OCI-LY7 (cell line): ENCODE measurements at regions not wholly inside any gene's neighbourhood (a gene's known extent, or its start where the extent isn't known, plus 50 kb on each side); places are given as distances from the start of the nearest gene placed in this dataset.

Experiments used
- BruUV-seq: library from RNA; stranded (reverse); fragments of 400-500 nt; replicated peaks from 2 replicates; lab custom pipeline; 2021; lab: Mats Ljungman, UMichigan
- CTCF ChIA-PET: fragments of 300-600 bp; sonication (Branson Sonifier 250); formaldehyde crosslinking; loops from one replicate; lab custom pipeline; 2022; ENCODE audit warnings: antibody characterized with exemption; ENCODE audit not compliant: unreplicated experiment; lab: Charles Lee
- POLR2A ChIA-PET: fragments of 300-600 bp; sonication (Branson Sonifier 250); formaldehyde crosslinking; loops from one replicate; lab custom pipeline; 2022; ENCODE audit warnings: antibody characterized with exemption; lab: Charles Lee
- DNase-seq: peaks from one replicate; pipeline ENCODE4 v3.0.0-alpha.2; 2015; ENCODE audit warnings: low spot score
- H2AFZ ChIP-seq: fragments of 200-600 bp; sonication (generic), shearing (Covaris generic); 2 replicates; pipeline ENCODE4 v1.6.1; 2014; ENCODE audit warnings: mild to moderate bottlenecking, antibody characterized with exemption, low read length, moderate library complexity
- H3K27ac ChIP-seq: fragments of 200-600 bp; sonication (generic); 2 replicates; pipeline ENCODE4 v1.5.1; 2014; ENCODE audit warnings: mixed run types, low read depth, mild to moderate bottlenecking, moderate library complexity, low read length, inconsistent platforms; ENCODE audit not compliant: poor library complexity, severe bottlenecking
- H3K36me3 ChIP-seq: fragments of 200-600 bp; sonication (generic); 2 replicates; pipeline ENCODE4 v1.6.1; 2014; ENCODE audit warnings: mild to moderate bottlenecking, antibody characterized with exemption, low read length, moderate library complexity, mixed read lengths; ENCODE audit not compliant: insufficient read depth
- H3K4me1 ChIP-seq: fragments of 200-600 bp; sonication (generic); 2 replicates; pipeline ENCODE4 v1.5.1; 2014; ENCODE audit warnings: mild to moderate bottlenecking, low read length; ENCODE audit not compliant: insufficient read depth, poor library complexity, severe bottlenecking
- H3K4me2 ChIP-seq: fragments of 200-600 bp; sonication (generic); 2 replicates; pipeline ENCODE4 v1.6.1; 2014; ENCODE audit warnings: mild to moderate bottlenecking, low read length
- H3K4me3 ChIP-seq: fragments of 200-600 bp; sonication (generic); 2 replicates; pipeline ENCODE4 v1.5.1; 2014; ENCODE audit warnings: mild to moderate bottlenecking, low read depth, low read length; ENCODE audit not compliant: poor library complexity, severe bottlenecking
- H3K79me2 ChIP-seq: fragments of 200-600 bp; sonication (generic); 2 replicates; pipeline ENCODE4 v1.6.1; 2016; ENCODE audit warnings: low read depth, mild to moderate bottlenecking, low read length, moderate library complexity, mixed read lengths; ENCODE audit not compliant: insufficient read depth
- H3K9me2 ChIP-seq: fragments of 200-600 bp; sonication (generic); 2 replicates; pipeline ENCODE4 v1.6.1; 2016; ENCODE audit warnings: mild to moderate bottlenecking, low read length, mixed read lengths; ENCODE audit not compliant: insufficient read depth
- H3K9me3 ChIP-seq: fragments of 200-600 bp; sonication (generic); 2 replicates; pipeline ENCODE4 v1.6.1; 2014; ENCODE audit warnings: mild to moderate bottlenecking, mixed run types, low read length, mixed read lengths
- H4K20me1 ChIP-seq: fragments of 200-600 bp; sonication (generic); 2 replicates; pipeline ENCODE4 v1.6.1; 2014; ENCODE audit warnings: mild to moderate bottlenecking, antibody characterized with exemption, low read length, moderate library complexity, mixed read lengths; ENCODE audit not compliant: insufficient read depth
- EZH2phosphoT487 ChIP-seq: fragments of 200-600 bp; sonication (generic); IDR thresholded peaks from 2 replicates; pipeline ENCODE4 v1.6.1; 2018; ENCODE audit warnings: low read depth, borderline replicate concordance, mild to moderate bottlenecking, mixed run types, antibody characterized with exemption, low read length, moderate library complexity, mixed read lengths
- intact Hi-C: fragments of 100-400 bp; cut with micrococcal nuclease; formaldehyde crosslinking; loops from one replicate; pipeline ENCODE4 v1.10.0; 2022; ENCODE audit not compliant: unreplicated experiment
- TF ChIP-seq, protein P1 (sequence below): fragments of 200-600 bp; sonication (generic); conservative IDR thresholded peaks from 2 replicates; pipeline ENCODE4 v1.5.1; 2014; ENCODE audit warnings: mild to moderate bottlenecking, antibody characterized with exemption, low read length, moderate library complexity, mixed read lengths

- BruUV-seq = no TSS peak
- no peak for DNase-seq
- H3K9me2 ChIP-seq = no peaks in the 10 kb centered on the region
- no peak overlapping the region for H2AFZ ChIP-seq
- no peaks in the 10 kb centered on the region for H3K9me3 ChIP-seq
- H3K36me3 ChIP-seq = no peaks in the 10 kb centered on the region
- no peak overlapping the region for H3K4me3 ChIP-seq
- H4K20me1 ChIP-seq = no peaks in the 10 kb centered on the region
- no peak overlapping the region for H3K4me2 ChIP-seq
- intact Hi-C loops = no loop called here
- TF ChIP-seq EZH2phosphoT487 = no peak
- TF ChIP-seq, protein P1, sequence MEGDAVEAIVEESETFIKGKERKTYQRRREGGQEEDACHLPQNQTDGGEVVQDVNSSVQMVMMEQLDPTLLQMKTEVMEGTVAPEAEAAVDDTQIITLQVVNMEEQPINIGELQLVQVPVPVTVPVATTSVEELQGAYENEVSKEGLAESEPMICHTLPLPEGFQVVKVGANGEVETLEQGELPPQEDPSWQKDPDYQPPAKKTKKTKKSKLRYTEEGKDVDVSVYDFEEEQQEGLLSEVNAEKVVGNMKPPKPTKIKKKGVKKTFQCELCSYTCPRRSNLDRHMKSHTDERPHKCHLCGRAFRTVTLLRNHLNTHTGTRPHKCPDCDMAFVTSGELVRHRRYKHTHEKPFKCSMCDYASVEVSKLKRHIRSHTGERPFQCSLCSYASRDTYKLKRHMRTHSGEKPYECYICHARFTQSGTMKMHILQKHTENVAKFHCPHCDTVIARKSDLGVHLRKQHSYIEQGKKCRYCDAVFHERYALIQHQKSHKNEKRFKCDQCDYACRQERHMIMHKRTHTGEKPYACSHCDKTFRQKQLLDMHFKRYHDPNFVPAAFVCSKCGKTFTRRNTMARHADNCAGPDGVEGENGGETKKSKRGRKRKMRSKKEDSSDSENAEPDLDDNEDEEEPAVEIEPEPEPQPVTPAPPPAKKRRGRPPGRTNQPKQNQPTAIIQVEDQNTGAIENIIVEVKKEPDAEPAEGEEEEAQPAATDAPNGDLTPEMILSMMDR = no peak
- no peak overlapping the region for H3K27ac ChIP-seq
- H3K4me1 ChIP-seq = no peaks in the 10 kb centered on the region
- ChIA-PET POLR2A (interaction anchor here (0.6 kb wide), 1 partner anchor 92 kb away, joined by 4 read pairs; no protein-coding TSS in a partner anchor), CTCF (no interaction called here)
- no peaks in the 10 kb centered on the region for H3K79me2 ChIP-seq
These were observed 136.2 kb upstream of the IRX2 start for GRCh38 chr5:2887481-2888348.

DNA sequence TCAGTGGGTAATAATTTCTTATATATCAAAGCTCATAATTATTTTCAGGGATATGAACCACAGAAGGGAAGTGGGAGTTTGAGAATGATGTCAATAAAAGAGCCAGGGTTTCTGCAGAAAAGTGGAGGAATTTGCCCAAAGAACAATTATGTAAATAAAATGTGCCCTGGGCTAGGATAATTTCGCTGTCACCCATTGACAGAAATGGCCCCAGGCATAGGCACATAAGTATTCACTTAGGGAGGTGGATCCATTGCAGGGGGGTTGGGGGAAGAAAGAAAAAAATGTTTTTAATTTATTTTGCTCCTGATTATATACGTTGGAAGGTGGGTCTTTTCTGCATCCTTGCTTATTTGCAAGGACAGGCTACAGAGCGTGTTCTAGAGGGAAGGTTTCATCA is 135.1 kb upstream of the IRX2 start:
- H3K4me2 ChIP-seq = no peak overlapping the region
- no peak for DNase-seq
- H2AFZ ChIP-seq = no peak overlapping the region
- no peaks in the 10 kb centered on the region for H3K4me1 ChIP-seq
- ChIA-PET CTCF (no interaction called here), POLR2A (no interaction called here)
- no peaks in the 10 kb centered on the region for H3K9me2 ChIP-seq
- no peak overlapping the region for H3K4me3 ChIP-seq
- no peaks in the 10 kb centered on the region for H4K20me1 ChIP-seq
- intact Hi-C loops = no loop called here
- TF ChIP-seq, protein P1 = no peak
- no peak for TF ChIP-seq EZH2phosphoT487
- no TSS peak for BruUV-seq
- no peak overlapping the region for H3K27ac ChIP-seq
- H3K36me3 ChIP-seq = no peaks in the 10 kb centered on the region
- H3K79me2 ChIP-seq = no peaks in the 10 kb centered on the region
- no peaks in the 10 kb centered on the region for H3K9me3 ChIP-seq

DNA sequence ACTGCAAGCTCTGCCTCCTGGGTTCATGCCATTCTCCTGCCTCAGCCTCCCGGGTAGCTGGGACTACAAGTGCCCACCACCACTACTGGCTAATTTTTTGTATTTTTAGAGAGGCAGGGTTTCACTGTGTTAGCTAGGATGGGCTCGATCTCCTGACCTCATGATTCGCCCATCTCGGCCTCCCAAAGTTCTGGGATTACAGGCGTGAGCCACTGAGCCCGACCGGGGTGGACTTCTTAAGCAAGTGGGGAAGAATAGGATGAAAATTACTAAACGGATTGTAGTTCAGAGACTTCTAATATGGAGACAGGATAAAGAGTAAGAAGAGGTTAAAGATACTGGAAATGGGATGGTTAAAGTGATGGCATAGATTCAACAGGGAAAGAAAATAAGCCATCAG is 132.3 kb upstream of the IRX2 start:
- H3K9me2 ChIP-seq = no peaks in the 10 kb centered on the region
- no peaks in the 10 kb centered on the region for H4K20me1 ChIP-seq
- no peaks in the 10 kb centered on the region for H3K4me1 ChIP-seq
- TF ChIP-seq, protein P1 = no peak
- no peak for TF ChIP-seq EZH2phosphoT487
- no peaks in the 10 kb centered on the region for H3K79me2 ChIP-seq
- H3K4me3 ChIP-seq = no peak overlapping the region
- DNase-seq = no peak
- H3K4me2 ChIP-seq = no peak overlapping the region
- H3K36me3 ChIP-seq = no peaks in the 10 kb centered on the region
- ChIA-PET POLR2A (no interaction called here), CTCF (no interaction called here)
- peaks cover 5% of the 10 kb centered on the region; the same call in 1 of the 2 replicates for H3K9me3 ChIP-seq
- BruUV-seq = no TSS peak
- intact Hi-C loops = no loop called here
- no peak overlapping the region for H3K27ac ChIP-seq
- no peak overlapping the region for H2AFZ ChIP-seq
